ENCODE measurements at regions not wholly inside any gene's neighbourhood (a gene's known extent, or its start where the extent isn't known, plus 50 kb on each side); places are given as distances from the start of the nearest gene placed in this dataset.
"Not testable (repeated sequence)": the region's sequence is repeated elsewhere in the genome, so short reads cannot be mapped to it uniquely, and the experiment has no call there.

DNA sequence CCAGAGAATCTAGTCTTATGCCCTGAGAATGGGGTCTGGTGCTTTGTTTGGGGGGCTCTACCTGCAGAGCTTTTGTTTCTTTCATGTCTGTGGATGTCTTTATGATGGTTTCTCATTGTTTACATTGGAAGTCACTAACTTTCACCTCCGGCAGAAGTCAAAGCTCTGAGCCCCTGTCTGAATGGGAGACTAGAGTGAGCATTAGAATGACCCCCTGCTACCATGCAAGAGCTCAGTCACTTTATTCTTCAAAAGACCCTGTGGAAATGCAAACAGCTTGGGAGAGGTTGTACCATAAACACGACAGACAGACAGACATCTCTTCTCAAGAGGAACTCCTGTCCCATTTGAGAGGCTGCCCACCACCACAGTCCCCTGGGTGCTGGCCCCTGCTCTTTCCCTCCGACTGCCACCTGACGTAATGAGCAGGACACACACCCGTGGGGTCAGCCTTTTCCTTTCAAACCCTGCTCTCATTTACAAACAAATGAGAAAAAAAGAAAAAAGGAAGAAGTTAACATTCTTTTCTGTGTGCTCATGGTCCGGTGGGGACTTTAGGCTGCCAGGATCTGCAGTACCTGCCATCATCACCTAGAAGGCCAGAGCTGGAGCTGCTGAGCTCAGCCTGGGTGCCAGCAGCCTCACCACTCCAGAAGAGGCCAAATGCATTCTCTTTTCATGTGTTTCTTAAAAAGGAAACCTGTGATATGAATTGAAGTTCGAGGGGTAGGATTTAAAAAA, 91.6 kb downstream of the FZD1 start:
- no peak for DNase-seq (ENCODE audit: low spot score)

DNA sequence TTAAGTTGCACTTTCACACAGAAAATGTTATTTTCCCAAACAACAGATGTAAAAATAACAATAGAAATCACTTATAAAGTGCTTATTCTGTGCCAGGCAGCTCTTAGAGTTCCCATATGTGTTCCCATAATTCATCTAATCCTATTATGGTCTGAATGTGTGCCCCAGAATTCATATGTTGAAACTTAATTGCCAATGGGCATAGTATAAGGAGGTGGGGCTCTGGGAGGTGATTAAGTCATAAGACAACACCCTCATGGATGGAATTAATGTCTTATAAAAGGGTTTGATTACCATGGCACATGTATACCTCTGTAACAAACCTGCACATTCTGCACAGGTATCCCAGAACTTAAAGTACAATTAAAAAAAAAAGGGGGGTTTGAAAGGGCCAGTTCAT, 92.7 kb downstream of the FZD1 start:
- no peak for DNase-seq (ENCODE audit: low spot score)

GRCh38 chr7:91357379-91357778, 93.1 kb downstream of the FZD1 start:
- no peak for DNase-seq (ENCODE audit: low spot score)

DNA sequence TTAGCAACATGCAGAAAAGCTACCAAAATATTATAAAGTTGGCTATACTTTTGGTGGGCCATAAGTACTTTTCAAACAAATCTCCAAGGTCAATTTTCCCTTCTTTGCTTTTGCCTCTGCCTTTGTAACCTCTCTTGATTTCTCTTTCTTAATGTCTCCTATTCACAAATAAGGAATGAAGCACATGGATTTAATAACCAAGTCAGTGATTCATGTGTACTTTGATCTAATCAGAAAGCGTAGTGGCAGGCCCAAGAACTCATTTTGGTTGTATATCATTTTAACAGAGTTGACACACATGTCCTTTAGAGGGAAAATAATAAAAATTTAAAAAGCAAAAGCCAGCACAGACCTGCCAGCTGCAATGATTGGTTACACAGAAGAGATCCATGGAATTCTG, 93.7 kb downstream of the FZD1 start:
- DNase-seq (ENCODE audit: low spot score) = no peak

DNA sequence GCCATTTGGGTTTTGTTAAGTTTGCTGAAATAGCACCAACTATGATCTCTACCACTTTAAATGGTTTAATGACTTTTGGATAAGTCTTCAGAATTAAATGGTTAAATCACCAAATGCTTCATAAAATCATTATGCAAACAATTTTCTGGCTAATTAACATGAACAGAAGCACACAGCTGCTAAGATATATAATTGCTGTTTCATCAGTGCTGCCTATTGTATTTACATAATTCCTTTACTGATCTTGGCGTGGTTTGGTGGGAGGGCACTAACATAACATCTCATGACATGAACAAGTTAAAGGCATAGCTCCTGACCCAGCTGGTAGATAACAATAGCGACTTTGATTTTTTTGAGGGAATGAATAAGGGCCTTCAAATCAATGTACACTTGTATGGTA, 94.1 kb downstream of the FZD1 start:
- no peak for DNase-seq (ENCODE audit: low spot score)

DNA sequence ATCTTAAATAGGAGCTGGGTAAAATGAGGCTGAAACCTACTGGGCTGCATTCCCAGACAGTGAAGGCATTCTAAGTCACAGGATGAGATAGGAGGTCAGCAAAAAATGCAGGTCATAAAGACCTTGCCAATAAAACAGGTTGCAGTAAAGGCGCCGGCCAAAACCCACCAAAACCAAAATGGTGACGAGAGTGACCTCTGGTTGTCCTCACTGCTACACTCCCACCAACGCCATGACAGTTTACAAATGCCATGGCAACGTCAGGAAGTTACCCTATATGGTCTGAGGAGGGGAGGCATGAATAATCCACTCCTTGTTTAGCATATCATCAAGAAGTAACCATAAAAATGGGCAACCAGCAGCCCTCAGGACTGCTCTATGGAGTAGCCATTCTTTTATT, 100.9 kb downstream of the FZD1 start:
- DNase-seq (ENCODE audit: low spot score) = not testable (repeated sequence)

- no peak for DNase-seq (ENCODE audit: low spot score)
Measured at GRCh38 chr7:91366091-91366490, 101.9 kb downstream of the FZD1 start.

- DNase-seq (ENCODE audit: low spot score) = no peak
Measured at GRCh38 chr7:91367812-91368578, 103.8 kb downstream of the FZD1 start.

DNA sequence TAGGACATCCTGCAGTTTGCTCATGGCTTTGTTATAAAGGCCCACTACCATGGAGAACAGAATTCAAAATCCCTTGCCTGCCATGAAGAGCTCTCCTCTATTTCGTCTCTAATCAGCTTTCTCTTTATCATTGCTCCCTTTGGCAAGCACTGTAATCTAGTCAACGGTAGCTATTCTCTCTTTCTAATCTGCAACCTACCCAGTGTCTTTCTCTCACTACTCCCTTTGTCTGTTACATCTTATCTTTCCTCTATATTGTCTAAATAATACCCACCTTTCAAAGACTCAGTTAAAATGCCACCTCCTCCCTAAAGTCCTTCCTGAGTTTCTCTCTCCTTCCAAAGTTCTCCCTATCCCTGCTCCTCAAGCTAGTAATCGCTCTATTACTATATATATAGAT, 108.1 kb downstream of the FZD1 start:
- DNase-seq (ENCODE audit: low spot score) = no peak

- DNase-seq (ENCODE audit: low spot score) = peak; percentile 7
Measured at GRCh38 chr7:91373111-91373800, 109.0 kb downstream of the FZD1 start.

GRCh38 chr7:91374321-91374989, 110.2 kb downstream of the FZD1 start:
- DNase-seq (ENCODE audit: low spot score) = no peak

- no peak for DNase-seq (ENCODE audit: low spot score)
Measured at GRCh38 chr7:91375378-91375777, 111.1 kb downstream of the FZD1 start.

DNA sequence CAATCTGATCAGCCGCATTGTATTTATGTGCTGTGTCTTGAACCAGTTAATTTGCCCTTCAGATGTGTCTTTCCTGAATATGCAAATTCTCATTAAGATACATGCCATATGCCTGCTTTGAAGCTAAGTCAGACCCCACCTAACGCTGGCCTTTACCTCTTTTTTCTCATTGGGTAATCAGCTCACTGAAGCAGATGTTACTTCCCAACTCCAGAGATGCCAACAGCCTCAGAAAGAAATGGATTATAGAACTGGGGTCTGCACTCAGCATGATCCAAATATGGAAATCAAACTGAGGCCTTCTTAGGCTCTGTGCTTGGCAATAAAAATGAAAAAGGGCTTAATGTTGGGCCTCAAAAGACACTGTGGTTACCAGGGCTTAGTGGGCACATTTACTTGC, 113.9 kb downstream of the FZD1 start:
- DNase-seq (ENCODE audit: low spot score) = no peak

DNA sequence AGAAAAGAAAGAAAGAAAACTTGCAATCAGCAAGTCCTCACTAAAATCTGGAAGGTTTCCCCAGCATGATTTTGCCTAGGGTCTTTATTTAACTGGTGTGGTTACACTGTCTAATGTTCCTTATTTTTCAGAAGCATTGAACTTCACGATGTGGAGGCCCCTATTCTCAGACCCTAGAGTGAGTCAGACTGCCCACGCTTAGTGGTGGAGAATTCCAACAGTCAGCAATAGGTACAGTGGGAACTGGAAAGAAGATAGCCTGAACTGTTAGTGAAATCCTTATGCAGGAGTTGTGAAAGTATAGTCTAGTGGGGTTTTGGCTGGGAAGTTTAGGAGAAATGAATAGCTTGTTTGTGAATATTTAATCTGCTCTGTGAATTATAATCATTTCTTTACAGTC, 115.0 kb downstream of the FZD1 start:
- DNase-seq (ENCODE audit: low spot score) = no peak

DNA sequence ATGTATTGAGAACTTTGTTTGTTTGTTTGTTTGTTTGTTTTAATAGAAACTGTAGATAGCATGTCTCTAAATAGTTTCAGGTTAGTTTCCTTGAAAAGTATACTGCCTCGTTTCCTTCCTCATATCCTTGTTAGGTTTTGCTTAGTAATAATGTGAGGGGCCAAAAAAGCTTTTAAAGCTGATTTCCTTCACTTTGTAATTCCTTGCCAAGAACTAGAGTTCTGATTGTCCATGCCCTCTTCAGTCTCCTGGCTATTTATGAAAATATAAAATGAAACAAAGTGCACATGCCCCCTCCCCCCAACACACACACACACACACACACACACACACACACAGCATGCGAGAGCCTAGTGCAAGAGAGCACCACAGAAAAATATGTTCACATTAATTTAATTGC, 115.8 kb downstream of the FZD1 start:
- no peak for DNase-seq (ENCODE audit: low spot score)

GRCh38 chr7:91383053-91383904, 119.0 kb downstream of the FZD1 start:
- no peak for DNase-seq (ENCODE audit: low spot score)

DNA sequence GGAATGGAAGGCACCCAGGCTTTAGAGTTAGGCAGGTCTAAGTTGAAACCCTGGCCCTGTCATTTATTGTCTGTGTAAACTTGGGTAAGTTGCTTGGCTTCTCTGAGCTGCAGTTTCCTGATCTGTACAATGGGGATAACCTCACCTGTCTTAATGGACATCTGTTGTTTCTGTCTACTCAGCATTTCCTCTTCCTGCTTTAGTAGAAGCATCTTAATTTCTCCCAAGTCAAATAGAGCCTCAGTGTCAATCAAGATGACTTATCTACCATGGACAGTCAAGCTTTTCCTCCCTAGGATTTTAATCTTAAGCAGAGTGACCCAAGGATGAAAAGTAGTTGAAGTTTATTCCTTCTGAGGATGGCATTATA, 119.7 kb downstream of the FZD1 start:
- no peak for DNase-seq (ENCODE audit: low spot score)

DNA sequence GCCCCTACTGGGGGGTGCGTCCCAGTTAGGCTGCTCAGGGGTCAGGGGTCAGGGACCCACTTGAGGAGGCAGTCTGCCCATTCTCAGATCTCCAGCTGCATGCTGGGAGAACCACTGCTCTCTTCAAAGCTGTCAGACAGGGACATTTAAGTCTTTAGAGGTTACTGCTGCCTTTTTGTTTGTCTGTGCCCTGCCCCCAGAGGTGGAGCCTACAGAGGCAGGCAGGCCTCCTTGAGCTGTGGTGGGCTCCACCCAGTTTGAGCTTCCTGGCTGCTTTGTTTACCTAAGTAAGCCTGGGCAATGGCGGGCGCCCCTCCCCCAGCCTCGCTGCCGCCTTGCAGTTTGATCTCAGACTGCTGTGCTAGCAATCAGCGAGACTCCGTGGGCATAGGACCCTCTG, 130.5 kb downstream of the FZD1 start:
- DNase-seq (ENCODE audit: low spot score) = not testable (repeated sequence)

DNA sequence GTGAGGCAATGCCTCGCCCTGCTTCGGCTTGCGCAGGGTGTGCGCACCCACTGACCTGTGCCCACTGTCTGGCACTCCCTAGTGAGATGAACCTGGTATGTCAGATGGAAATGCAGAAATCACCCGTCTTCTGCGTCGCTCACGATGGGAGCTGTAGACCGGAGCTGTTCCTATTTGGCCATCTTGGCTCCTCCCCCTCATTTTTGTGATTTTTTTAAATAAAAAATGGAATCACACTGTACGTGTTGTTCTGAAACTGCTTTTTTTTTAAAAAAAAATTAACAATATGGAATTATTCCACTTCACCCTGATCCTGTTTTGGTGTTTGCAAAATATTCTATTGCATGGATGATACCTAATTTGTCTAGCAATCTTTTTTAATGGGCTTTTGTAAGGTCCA, 131.1 kb downstream of the FZD1 start:
- DNase-seq (ENCODE audit: low spot score) = not testable (repeated sequence)

- no peak for DNase-seq (ENCODE audit: low spot score)
Measured at GRCh38 chr7:91397096-91397495, 132.9 kb downstream of the FZD1 start.

- DNase-seq (ENCODE audit: low spot score) = no peak
Measured at GRCh38 chr7:91397612-91398011, 133.4 kb downstream of the FZD1 start.

DNA sequence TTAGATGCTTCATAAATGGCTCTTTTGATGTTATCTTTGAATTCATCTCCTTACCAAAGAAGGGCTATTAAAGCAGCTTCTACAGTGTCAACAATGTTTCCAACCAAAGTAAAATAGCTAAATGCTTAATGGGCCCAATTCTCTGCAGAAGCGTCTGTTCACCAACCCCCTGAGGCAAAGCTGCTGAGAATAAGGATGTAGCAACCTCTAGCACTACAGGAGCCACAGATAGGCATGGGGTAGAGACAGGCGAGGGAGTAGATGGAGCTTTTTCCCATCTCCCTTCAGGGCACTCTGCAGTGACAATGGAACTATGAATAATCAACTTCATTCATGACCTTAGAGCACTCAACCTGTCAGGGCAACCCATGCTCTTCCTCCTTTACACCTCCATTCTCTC, 134.1 kb downstream of the FZD1 start:
- no peak for DNase-seq (ENCODE audit: low spot score)

Measured in globus pallidus (tissue), 1 donor.